GM06990 (cell line): ENCODE measurements at regions not wholly inside any gene's neighbourhood (a gene's known extent, or its start where the extent isn't known, plus 50 kb on each side); places are given as distances from the start of the nearest gene placed in this dataset.

Experiments used
- DNase-seq: peaks from one replicate; pipeline ENCODE4 v3.0.0-alpha.2; 2011; ENCODE audit not compliant: insufficient read length; ENCODE audit errors: extremely low read depth
- H3K27me3 ChIP-seq: replicated peaks from 2 replicates; pipeline ENCODE4 v1.6.0; 2011; ENCODE audit warnings: low read length; ENCODE audit not compliant: control insufficient read depth, insufficient read depth
- H3K36me3 ChIP-seq: 2 replicates; pipeline ENCODE4 v1.5.1; 2011; ENCODE audit warnings: low read length; ENCODE audit not compliant: control insufficient read depth, insufficient read depth
- H3K4me3 ChIP-seq: replicated peaks from 2 replicates; pipeline ENCODE4 v1.5.1; 2011; ENCODE audit warnings: low read depth, mild to moderate bottlenecking, control low read depth, low read length
- CTCF ChIP-seq: IDR thresholded peaks from 2 replicates; pipeline ENCODE4 v1.5.1; 2011; ENCODE audit warnings: low read length, control low read depth, mild to moderate bottlenecking, inconsistent platforms; ENCODE audit not compliant: insufficient read depth, poor library complexity, severe bottlenecking

DNA sequence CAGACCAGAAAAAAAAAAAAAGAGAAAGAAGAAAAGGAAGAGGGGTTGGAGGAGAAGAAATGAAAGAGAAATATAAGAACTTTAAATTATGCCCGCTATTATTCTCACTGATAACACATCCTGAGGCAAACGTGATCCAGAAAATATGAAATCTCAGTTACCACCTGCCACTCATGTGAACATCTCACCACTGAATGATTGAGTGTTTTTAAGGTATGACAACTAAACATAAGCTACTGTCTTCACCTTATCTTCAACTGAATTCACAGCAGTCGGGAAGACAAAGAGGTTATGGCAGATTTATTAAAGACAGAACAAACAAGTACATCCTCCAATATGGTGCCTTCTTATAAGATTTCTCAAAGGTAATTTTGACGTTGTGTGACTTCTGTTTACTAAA lies 327.9 kb downstream of the TMEM161B start:
- H3K27me3 ChIP-seq: no peaks in the 10 kb centered on the region; the same call in 1 of the 2 replicates
- no peak overlapping the region for H3K4me3 ChIP-seq
- TF ChIP-seq CTCF: no peak
- DNase-seq: no peak
- no peaks in the 10 kb centered on the region for H3K36me3 ChIP-seq

DNA sequence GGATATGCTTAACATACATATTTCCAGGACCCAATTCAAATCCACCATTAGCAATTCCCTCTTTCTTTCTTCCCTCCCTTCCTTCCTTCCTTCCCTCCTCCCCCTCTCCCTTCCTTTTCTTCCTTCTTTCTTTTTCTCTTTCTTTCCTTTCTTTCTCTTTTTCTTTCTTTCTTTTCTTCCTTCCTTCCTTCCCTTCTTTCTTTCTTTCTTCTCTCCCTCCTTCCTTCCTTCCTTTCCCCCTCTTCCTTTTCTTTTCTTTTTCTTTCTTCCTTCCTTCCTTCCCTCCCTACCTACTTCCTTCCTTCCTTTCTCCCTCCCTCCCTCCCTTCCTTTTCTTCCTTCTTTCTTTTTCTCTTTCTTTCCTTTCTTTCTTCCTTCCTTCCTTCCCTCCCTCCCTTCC lies 332.0 kb downstream of the TMEM161B start:
- H3K4me3 ChIP-seq: no peak overlapping the region
- no peak for TF ChIP-seq CTCF
- H3K27me3 ChIP-seq: no peaks in the 10 kb centered on the region
- H3K36me3 ChIP-seq: no peaks in the 10 kb centered on the region
- DNase-seq: no peak

DNA sequence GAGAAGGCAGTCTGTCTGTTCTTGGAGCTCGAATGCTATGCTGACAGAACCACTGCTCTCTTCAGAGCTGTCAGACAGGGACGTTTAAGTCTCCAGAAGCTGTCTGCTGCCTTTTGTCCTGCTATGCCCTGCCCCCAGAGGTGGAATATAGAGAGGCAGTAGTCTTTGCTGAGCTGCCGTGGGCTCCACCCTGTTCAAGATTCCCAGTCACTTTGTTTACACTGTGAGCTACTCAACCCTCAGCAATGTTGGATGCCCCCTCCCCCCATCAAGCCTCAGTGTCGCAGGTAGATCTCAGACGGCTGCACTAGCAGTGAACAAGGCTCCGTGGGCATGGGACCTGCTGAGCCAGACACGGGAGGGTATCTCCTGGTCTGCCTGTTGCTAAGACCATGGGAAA lies 344.2 kb downstream of the TMEM161B start:
- no peak for TF ChIP-seq CTCF
- no peak for DNase-seq
- Histone ChIP-seq H3K36me3 (no peaks in the 10 kb centered on the region), H3K27me3 (no peaks in the 10 kb centered on the region), H3K4me3 (no peak overlapping the region)

DNA sequence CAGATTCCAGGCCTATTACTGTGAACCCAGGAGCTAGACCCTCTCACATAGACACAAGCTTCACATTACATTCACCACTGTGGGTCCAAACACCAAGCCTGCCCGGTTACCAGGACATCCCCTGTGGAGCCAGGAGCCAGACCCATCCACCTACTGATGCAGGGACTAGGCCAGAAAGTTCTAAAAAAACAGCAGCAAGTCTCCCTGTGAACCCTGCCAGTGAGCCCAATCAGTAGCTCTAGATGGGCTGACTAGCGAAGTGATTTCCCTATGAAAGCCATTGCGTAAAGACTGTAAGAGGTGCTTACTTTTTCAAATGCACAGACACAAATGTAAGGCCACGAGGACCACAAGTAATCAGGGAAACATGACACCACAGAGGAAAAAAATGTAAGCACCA lies 352.3 kb downstream of the TMEM161B start:
- Histone ChIP-seq H3K4me3 (no peak overlapping the region), H3K27me3 (no peaks in the 10 kb centered on the region), H3K36me3 (no peaks in the 10 kb centered on the region)
- DNase-seq: no peak
- TF ChIP-seq CTCF: no peak

- Histone ChIP-seq H3K36me3 (no peaks in the 10 kb centered on the region), H3K27me3 (no peaks in the 10 kb centered on the region), H3K4me3 (no peak overlapping the region)
- DNase-seq: no peak
- TF ChIP-seq CTCF: no peak
Measured at GRCh38 chr5:87912419-87912818, 356.2 kb downstream of the TMEM161B start.

- no peaks in the 10 kb centered on the region for H3K27me3 ChIP-seq
- no peaks in the 10 kb centered on the region for H3K36me3 ChIP-seq
- no peak for DNase-seq
- no peak overlapping the region for H3K4me3 ChIP-seq
- TF ChIP-seq CTCF: no peak
Measured at GRCh38 chr5:87909382-87909781, 359.3 kb downstream of the TMEM161B start.
